Small intestine (tissue), 7 donors: ENCODE measurements at regions not wholly inside any gene's neighbourhood (a gene's known extent, or its start where the extent isn't known, plus 50 kb on each side); places are given as distances from the start of the nearest gene placed in this dataset.

Source experiments
- DNase-seq, 2 donors: peaks; one replicate each; pipeline versions ENCODE4 v3.0.0 to v3.0.0-alpha.2; 2013
- FAIRE-seq: peaks from 2 replicates; lab custom pipeline; 2012; peaks lifted over from hg19 to GRCh38; lab: Jason Lieb, UNC
- H3K27ac ChIP-seq, 3 donors: one replicate each; pipeline ENCODE4 v1.5.1; 2013; ENCODE audit warnings: low read length in 2 of 3, mild to moderate bottlenecking in 2 of 3, control low read depth in 1 of 3, inconsistent platforms in 1 of 3, low read depth in 1 of 3, moderate library complexity in 1 of 3
- H3K27me3 ChIP-seq, 3 donors: one replicate each; pipeline ENCODE4 v1.6.1; 2013; ENCODE audit warnings: low read length in 3 of 3, inconsistent platforms in 1 of 3; ENCODE audit not compliant: control insufficient read depth in 3 of 3, insufficient read depth in 3 of 3
- H3K36me3 ChIP-seq, 3 donors: one replicate each; pipeline ENCODE4 v1.6.1; 2013; ENCODE audit warnings: low read length in 3 of 3, inconsistent platforms in 1 of 3, low read depth in 1 of 3, mild to moderate bottlenecking in 1 of 3, moderate library complexity in 1 of 3; ENCODE audit not compliant: control insufficient read depth in 3 of 3, insufficient read depth in 2 of 3
- H3K4me1 ChIP-seq, 3 donors: one replicate each; pipeline ENCODE4 v1.6.1; 2013; ENCODE audit warnings: low read length in 2 of 3, inconsistent platforms in 1 of 3, low read depth in 1 of 3, mild to moderate bottlenecking in 1 of 3, moderate library complexity in 1 of 3; ENCODE audit not compliant: control insufficient read depth in 3 of 3, insufficient read depth in 2 of 3
- H3K4me3 ChIP-seq, 3 donors: one replicate each; pipeline ENCODE4 v1.5.1; 2013; ENCODE audit warnings: low read length in 3 of 3, control low read depth in 1 of 3, inconsistent platforms in 1 of 3, low read depth in 1 of 3, mild to moderate bottlenecking in 1 of 3, moderate library complexity in 1 of 3
- H3K9me3 ChIP-seq, 2 donors: one replicate each; pipeline ENCODE4 v1.6.1; 2013; ENCODE audit warnings: low read depth in 1 of 2, low read length in 1 of 2; ENCODE audit not compliant: control insufficient read depth in 2 of 2, insufficient read depth in 1 of 2
- WGBS, 3 donors: extraction: QIAGEN DNeasy Blood & Tissue Kit; methylation state at CpG; one replicate each; pipeline ENCODE4 v1.1.7; 2013; 5-methylcytosine and 5-hydroxymethylcytosine counted together
- donor health status: healthy with polysubstance abuse.
- donor health status: control.
- donor health status: control.
- donor health status: Bipolar disorder and iron deficiency.
- donor health status: healthy.

DNA sequence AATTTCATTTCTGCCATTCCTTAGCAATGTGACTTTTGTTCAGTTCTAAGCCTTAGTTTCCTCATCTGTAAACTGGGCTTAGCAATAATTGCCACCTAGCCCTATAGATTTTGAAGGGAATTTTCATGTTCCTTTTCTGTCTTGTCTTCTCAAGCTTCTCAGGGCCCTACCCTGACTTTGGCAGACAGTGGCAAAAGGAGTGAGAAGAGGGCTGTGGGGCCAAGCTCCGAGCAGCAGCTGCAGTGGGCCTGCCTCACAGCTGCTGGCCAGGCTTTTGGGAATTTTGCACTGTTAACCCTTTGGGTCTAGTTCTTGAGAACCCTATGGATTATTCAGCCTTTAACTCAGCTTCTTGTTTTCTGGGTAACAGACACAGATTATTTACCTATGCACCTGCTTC is 67.6 kb upstream of the IGSF1 start:
- H3K27ac ChIP-seq, result no peak overlapping the region
- no peaks in the 10 kb centered on the region for H3K36me3 ChIP-seq
- no peaks in the 10 kb centered on the region for H3K4me1 ChIP-seq
- H3K4me3 ChIP-seq, result no peak overlapping the region
- DNase-seq (no peak), FAIRE-seq (no peak)
- no peaks in the 10 kb centered on the region for H3K9me3 ChIP-seq
- 40 to 52% (median 41%) methylated on average over 1 of the region's 1 CpG for WGBS, 3 donors
- no peaks in the 10 kb centered on the region for H3K27me3 ChIP-seq

DNA sequence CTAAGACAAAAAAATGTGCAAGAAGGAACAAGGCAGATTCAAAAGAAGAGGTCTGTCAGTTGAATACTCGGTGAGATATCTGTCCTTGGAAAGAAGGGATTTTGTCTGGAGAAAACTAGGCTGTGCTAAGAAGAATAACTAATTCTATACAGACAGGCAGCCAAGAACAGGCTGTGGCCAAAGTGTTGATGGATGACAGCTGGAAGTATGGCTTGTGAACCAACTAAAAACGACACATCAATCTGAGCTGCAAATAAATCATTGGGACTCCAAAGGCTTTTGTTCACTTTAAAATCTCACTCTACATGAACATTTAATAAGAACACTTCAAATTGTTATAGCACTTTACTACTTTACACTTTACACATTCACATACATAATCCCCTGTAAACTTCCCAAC is 70.5 kb upstream of the IGSF1 start:
- DNase-seq (no peak), FAIRE-seq (no peak)
- H3K4me3 ChIP-seq, result no peak overlapping the region
- no peak overlapping the region for H3K27ac ChIP-seq
- H3K4me1 ChIP-seq, result peaks cover 0 to 6% (median 0%) of the 10 kb centered on the region in 3 donors
- 47 to 72% (median 64%) methylated on average over 2 of the region's 2 CpGs for WGBS, 3 donors
- H3K27me3 ChIP-seq, result no peaks in the 10 kb centered on the region
- no peaks in the 10 kb centered on the region for H3K9me3 ChIP-seq
- H3K36me3 ChIP-seq, result no peaks in the 10 kb centered on the region

DNA sequence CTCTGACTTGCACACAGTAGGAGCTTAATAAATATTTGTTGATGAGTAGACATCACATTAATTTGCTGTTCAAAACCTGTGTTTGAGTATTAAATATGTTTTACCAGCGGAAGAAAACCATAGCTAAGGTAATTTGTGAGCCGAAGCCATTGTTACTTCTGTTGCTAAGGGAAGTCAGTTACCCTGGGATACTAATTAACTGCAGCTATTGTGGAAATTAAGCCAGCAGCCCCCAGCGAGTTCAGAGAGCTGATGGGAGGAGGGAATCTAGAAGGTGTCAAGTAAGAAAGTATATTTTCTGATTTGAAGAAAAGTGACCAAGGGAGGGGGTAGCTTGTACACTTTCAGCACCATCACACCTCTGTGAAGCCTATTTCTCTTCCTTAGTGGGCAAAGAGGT is 76.7 kb upstream of the IGSF1 start:
- no peaks in the 10 kb centered on the region for H3K36me3 ChIP-seq
- H3K4me3 ChIP-seq, result no peak overlapping the region
- peaks cover 0 to 16% (median 0%) of the 10 kb centered on the region in 3 donors for H3K4me1 ChIP-seq
- H3K27me3 ChIP-seq, result no peaks in the 10 kb centered on the region
- DNase-seq (peak in 1 of 2 donors; percentile 5), FAIRE-seq (no peak)
- WGBS, 3 donors, result 43 to 50% (median 50%) methylated on average over 3 of the region's 3 CpGs
- H3K9me3 ChIP-seq, result no peaks in the 10 kb centered on the region
- no peak overlapping the region for H3K27ac ChIP-seq

DNA sequence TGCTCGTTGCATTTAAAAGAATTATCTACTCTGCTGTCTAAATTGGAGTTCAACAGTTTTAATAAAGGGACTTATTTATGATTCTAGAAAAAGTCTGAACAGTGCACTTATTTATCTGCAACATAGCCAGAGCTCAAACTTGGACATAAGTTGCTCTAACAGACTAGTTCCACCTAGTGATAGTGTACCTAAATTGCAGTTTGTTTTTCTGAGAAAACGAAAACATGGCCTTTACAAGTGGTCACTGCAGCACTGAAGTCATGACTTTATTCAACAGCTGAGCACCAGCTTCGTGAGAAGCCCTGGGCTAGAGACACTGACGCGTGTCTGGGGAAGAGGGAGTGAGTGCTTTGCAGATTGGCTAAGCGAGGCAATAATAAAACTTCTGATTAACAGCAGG is 77.3 kb upstream of the IGSF1 start:
- H3K4me3 ChIP-seq, result no peak overlapping the region
- no peak overlapping the region for H3K27ac ChIP-seq
- H3K27me3 ChIP-seq, result no peaks in the 10 kb centered on the region
- WGBS, 3 donors, result 7 to 32% (median 20%) methylated on average over 6 of the region's 6 CpGs
- H3K9me3 ChIP-seq, result no peaks in the 10 kb centered on the region
- H3K36me3 ChIP-seq, result no peaks in the 10 kb centered on the region
- no peak for FAIRE-seq
- DNase-seq, result peak; percentile 6 to 41
- H3K4me1 ChIP-seq, result peaks cover 0 to 16% (median 0%) of the 10 kb centered on the region in 3 donors

DNA sequence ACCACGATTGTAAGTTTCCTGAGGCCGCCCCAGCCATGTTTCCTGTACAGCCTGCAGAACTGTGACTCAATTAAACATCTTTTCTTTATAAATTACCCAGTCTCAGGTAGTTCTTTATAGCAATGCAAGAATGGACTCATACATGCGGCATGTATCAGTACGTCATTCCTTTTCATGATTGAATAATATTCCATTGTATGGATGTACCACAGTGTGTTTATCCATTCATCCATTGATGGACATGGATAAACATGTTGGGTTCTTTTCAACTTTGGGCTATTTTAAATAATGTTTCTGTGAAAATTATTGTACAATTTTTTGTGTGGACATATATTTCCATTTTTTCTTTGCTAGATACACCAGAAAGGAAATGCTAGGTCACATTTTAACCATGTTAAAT is 99.2 kb upstream of the IGSF1 start:
- no peak for FAIRE-seq
- WGBS, 3 donors, result 88 to 90% (median 89%) methylated on average over 4 of the region's 4 CpGs

DNA sequence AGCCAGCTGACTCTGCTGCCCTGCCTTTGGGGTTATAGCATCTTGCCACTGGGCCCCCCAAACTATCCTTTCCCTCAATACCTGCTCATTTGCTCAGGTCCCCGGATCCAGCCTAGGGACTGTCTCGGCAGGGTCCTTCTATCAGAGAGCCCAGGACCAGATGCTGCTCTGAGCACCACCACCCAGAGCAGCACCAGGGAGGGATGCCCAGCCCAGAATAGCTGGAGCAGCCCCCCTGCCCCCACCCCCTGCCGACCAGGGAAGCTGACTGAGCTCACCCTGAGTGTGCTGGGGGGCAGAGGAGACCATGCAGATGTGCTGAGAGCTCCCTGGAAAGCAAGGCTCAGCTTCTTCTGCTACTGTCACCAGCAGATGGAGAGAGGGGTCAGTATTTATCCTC is 103.6 kb upstream of the IGSF1 start:
- H3K4me1 ChIP-seq, result no peaks in the 10 kb centered on the region
- no peak overlapping the region for H3K4me3 ChIP-seq
- FAIRE-seq, result no peak
- peaks cover 0 to 3% (median 0%) of the 10 kb centered on the region in 3 donors for H3K27me3 ChIP-seq
- WGBS, 3 donors, result 57 to 75% (median 59%) methylated on average over 3 of the region's 3 CpGs
- no peak for DNase-seq
- H3K27ac ChIP-seq, result no peak overlapping the region
- H3K36me3 ChIP-seq, result no peaks in the 10 kb centered on the region
- H3K9me3 ChIP-seq, result peaks cover 3% of the 10 kb centered on the region in 2 donors

More for the DNA sequence above, 99.2 kb upstream of the IGSF1 start:
- Histone ChIP-seq H3K4me1 (no peaks in the 10 kb centered on the region), H3K27ac (no peak overlapping the region), H3K36me3 (no peaks in the 10 kb centered on the region), H3K4me3 (no peak overlapping the region), H3K27me3 (peaks cover 0 to 3% (median 0%) of the 10 kb centered on the region in 3 donors), H3K9me3 (peaks cover 3% of the 10 kb centered on the region in 2 donors)
- no peak for DNase-seq

DNA sequence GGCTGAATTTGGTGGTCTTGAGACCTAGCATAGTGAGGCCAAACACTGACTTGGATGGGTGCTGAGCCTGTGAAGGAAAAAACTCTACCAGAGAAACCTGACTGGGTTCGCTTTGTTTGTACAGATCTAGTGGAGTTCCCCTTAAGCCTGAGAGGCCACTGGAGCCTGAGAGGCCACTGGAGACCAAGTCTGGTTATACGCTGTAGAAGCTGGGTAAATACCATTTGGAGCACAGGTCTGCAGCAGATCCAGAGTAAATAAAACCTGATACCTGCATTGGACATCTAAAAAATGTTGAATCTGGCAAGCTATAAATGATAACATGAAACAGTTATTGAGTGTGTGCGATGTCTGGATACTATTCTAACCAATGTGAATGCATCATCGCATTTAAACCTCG is 104.3 kb upstream of the IGSF1 start:
- no peak overlapping the region for H3K27ac ChIP-seq
- peaks cover 0 to 3% (median 0%) of the 10 kb centered on the region in 3 donors for H3K27me3 ChIP-seq
- H3K9me3 ChIP-seq, result peaks cover 0 to 1% of the 10 kb centered on the region in 2 donors
- H3K4me3 ChIP-seq, result no peak overlapping the region
- no peaks in the 10 kb centered on the region for H3K36me3 ChIP-seq
- DNase-seq, result no peak
- FAIRE-seq, result no peak
- 80 to 90% (median 90%) methylated on average over 5 of the region's 5 CpGs for WGBS, 3 donors
- H3K4me1 ChIP-seq, result no peaks in the 10 kb centered on the region

DNA sequence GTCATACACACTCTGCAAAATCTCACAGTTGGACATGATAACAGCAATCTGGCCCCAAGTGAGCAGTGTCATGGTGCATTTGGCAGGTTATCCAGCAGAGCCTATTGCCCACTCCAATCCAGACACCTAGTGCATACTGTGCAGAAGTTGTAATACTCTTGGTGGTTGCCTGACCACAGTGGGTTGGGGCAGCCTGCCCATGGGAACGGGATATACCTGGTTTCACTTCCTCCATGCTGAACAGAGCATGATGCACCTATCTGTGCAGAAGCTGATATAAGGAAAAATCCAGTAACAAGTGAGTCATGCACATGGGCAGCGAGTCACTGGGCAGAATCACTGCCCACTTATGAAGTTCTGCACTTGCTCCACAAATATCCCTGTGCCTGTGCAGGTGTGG is 105.3 kb upstream of the IGSF1 start:
- H3K4me1 ChIP-seq, result no peaks in the 10 kb centered on the region
- H3K36me3 ChIP-seq, result no peaks in the 10 kb centered on the region
- H3K9me3 ChIP-seq, result peaks cover 0 to 1% of the 10 kb centered on the region in 2 donors
- no peak overlapping the region for H3K27ac ChIP-seq
- FAIRE-seq (no peak), DNase-seq (no peak)
- no peak overlapping the region for H3K4me3 ChIP-seq
- WGBS, 3 donors, result 30 to 60% (median 40%) methylated on average over 2 of the region's 2 CpGs
- H3K27me3 ChIP-seq, result peaks cover 0 to 3% (median 0%) of the 10 kb centered on the region in 3 donors

DNA sequence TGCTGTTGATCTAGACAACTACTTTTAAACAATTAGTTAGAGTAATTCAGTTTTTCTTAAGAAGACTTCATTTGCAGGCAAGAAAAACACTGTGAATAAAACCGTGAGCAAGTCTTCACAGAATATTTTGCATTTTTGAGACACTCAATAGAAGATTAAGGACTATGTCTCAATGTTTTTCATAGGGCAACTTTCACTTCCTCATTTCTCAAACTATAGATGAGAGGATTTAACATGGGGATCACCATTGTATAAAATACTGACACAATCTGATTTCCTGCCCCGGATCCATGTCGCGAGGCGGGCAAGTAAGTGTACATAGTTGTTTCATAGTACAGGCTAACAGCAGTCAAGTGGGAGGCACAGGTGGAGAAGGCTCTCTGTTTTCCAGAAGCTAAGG is 108.8 kb upstream of the IGSF1 start:
- Histone ChIP-seq H3K4me1 (no peaks in the 10 kb centered on the region), H3K27me3 (peaks cover 0 to 2% (median 0%) of the 10 kb centered on the region in 3 donors), H3K4me3 (no peak overlapping the region), H3K36me3 (no peaks in the 10 kb centered on the region), H3K9me3 (no peaks in the 10 kb centered on the region), H3K27ac (no peak overlapping the region)
- 81 to 89% (median 85%) methylated on average over 5 of the region's 5 CpGs for WGBS, 3 donors
- FAIRE-seq (no peak), DNase-seq (no peak)
